ENCODE measurements at regions not wholly inside any gene's neighbourhood (a gene's known extent, or its start where the extent isn't known, plus 50 kb on each side); places are given as distances from the start of the nearest gene placed in this dataset.

GRCh38 chr2:6301426-6301825, 564.3 kb downstream of the CMPK2 start:
- DNase-seq: no peak

- no peak for DNase-seq
Measured at GRCh38 chr2:6308986-6309385, 556.7 kb downstream of the CMPK2 start.

DNA sequence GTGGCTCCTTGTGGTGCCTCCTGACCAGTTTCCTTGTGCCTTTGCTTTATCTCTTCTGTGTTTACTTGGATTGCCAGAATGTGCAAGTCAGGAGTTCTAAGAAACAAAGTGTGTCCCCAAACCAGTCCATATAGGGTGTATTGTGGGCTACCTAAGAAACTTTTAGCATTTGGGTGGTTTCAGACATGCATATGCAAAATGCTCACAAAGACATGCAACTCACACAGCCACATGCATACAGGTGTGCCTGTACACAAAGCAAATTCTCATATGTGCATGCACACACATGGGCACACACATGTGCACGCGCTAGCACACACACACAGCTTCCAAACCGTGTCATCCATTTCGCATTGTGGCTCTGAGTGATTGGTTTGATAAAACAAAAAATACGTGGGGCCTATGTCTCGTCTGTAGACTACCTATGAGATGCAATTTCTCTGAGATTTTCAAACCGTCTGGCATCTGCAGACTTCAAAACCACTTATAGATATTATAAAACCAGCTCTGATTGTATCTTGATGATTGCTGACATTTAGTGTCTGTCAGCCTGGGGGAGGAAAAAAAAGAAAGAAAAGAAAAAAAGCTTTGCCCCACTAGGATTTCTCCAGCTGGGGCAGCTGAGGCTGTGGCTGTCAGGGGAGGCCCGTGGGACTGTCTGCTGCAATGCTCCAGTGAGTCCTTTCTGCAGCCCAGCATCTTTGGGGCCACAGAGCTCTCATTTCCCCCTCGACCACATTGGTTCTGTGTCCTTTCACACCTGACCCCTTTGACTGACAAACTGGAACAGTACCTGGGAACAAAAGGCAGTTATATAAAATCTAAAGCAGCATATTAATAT, 556.1 kb downstream of the CMPK2 start:
- no peak for DNase-seq

- DNase-seq: no peak
Measured at GRCh38 chr2:6310256-6311215, 555.2 kb downstream of the CMPK2 start.

- DNase-seq: no peak
Measured at GRCh38 chr2:6312367-6312766, 553.3 kb downstream of the CMPK2 start.

DNA sequence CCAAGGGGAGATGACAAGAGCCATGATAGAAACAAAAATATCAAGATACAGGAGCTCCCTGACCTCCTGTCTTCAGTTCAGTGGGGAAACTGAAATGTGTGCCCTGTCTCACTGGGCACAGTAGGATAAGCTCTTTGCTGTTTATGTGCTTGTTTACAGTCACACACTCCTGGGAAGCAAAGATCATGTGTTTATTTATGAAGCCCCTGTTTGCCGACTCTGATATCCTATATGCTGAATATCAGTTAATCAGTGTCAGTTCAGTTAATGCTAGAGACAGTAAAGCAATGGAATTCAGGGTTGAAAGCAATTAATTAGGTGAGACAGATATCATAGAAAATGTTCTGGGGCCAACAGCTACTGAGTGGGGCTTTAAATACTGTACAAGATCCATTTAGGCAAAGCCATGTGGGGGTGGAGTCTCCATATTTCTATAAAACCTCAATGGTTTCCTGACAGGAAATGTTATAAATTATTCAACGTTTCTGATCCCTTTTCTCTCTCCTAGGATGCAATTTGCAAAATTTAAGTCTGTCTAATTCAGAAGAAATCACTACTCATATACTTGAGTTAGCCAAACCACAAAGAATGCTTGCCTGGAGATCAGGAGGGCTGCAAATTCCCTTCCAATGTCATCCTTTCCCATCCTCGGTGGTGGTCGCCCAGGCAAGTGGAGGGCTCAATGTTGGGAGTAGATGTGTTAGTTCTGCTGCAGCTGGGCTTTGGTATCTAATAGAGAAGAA, 551.3 kb downstream of the CMPK2 start:
- DNase-seq: no peak

- no peak for DNase-seq
Measured at GRCh38 chr2:6325616-6326015, 540.1 kb downstream of the CMPK2 start.

GRCh38 chr2:6326958-6327357, 538.7 kb downstream of the CMPK2 start:
- DNase-seq: no peak

GRCh38 chr2:6336752-6337471, 528.8 kb downstream of the CMPK2 start:
- DNase-seq: no peak

- DNase-seq: no peak
Measured at GRCh38 chr2:6337472-6337820, 528.3 kb downstream of the CMPK2 start.

DNA sequence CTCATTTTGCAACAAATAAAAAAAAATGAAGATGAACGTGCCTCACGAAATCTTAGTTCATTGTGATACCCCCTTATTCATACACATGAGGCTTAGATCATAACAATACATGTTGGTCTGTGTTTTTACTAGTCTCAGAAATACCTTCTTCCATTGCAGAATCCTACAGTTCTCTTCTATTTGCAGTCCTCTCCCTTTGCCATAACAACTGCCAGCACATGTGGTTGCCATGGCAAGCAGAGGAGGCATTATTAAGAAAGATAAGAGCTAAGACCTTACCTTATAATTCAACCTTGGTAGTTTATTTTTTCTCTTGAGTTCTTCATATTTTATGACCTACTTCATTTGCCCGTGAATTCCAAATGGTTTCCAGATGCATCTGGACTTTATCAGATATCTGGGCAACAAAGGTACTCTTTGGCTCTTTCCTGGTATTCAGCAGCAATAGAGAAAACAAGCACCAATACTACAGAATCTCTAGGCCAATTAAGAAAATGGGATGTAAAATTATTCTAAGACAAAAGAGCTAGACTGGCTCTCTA, 524.0 kb downstream of the CMPK2 start:
- no peak for DNase-seq

DNA sequence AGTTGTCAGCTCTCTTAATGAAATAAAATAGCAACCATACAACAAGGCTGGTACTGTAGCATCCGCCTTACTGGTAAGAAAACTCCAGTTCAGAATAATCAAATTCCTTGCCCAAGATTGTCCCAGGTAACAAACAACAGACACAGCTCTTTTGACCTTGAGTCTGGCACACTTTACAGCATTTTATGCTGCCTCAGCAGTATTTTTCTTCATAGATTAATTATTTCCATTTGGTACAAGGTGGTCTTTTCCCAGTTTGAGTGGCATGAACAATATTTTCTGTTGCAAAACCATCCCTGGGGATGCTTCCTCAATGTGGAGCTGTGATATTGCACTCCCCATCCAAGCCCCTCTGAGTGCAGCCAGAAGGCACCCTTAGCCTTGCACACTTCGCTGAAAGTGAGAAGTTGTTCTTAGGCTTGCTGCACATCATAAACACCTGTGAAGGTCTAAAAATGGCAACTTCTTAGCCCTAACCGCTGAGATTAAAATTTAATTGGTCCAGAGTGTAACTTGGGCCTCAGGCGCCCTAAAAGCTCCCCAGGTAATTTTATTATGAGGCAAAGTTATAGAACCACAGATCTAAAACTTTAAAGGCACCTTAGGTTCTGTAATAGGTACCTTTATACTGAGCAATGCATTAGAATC, 523.3 kb downstream of the CMPK2 start:
- DNase-seq: no peak

- DNase-seq: no peak
Measured at GRCh38 chr2:6343076-6343475, 522.6 kb downstream of the CMPK2 start.

DNA sequence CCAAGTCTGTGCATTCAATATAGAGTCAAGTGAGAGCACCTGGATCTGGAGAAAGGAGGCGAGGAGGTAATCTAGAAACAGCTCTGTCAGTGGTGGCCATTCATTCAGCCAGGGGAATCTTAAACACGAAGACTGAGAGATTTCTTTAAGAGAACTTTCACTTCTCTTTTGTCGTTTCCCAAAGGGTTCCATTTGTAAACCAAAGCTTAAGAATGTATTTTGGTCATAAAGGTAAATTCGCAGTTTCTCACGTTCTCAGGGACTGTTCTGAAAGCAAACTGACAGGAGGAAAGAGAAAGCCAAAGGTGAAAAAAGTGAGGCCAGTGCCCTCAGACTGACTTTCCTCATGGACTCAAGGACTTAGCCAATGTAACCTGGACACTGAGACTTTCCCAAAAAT, 513.5 kb downstream of the CMPK2 start:
- no peak for DNase-seq

- peak; percentile 40 for DNase-seq
Measured at GRCh38 chr2:6352906-6353515, 512.7 kb downstream of the CMPK2 start.

DNA sequence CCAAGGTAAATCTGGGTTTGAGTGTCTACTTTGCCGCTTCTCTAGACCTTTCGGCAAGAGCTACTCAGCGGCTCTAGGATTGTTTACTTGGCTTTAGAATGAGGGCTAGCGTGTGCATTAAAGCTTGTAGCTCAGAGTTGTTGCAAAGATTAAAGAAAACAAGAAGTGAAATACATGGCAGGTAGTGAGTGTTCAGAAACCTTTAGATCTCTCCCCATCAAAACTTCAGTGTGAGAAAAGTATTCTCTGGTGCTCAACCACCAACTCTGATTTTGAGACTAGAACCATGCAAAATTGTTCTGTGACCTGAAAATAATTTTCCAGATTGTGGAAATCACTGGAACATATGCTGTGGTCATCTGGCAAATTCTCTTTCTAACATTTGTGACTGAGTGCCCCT, 512.0 kb downstream of the CMPK2 start:
- DNase-seq: no peak

GRCh38 chr2:6354546-6354945, 511.2 kb downstream of the CMPK2 start:
- DNase-seq: no peak

GRCh38 chr2:6355886-6356761, 509.6 kb downstream of the CMPK2 start:
- DNase-seq: no peak

DNA sequence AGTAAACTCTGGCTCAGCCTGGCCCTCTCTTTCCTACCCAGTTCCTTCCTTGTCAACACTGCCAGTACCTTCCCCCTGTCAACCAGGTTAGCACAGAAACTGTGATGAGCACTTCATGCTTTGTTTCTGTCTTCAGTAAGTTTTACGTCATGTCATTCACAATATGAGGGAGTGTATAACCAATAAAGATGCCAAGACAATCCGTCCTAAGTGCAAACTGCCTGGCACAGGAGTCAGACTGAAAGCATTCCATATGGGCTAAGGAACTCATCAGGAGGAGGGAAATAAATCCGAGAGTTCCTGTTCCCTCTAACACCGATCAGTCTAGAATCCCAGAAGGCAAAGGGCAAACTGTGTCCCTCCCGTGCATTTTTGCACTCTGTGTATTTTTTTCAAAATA, 507.2 kb downstream of the CMPK2 start:
- DNase-seq: no peak

GRCh38 chr2:6358985-6359384, 506.7 kb downstream of the CMPK2 start:
- DNase-seq: no peak

Data from kidney glomerular epithelial cell (primary cell).